IMR-90 (cell line): ENCODE measurements at regions not wholly inside any gene's neighbourhood (a gene's known extent, or its start where the extent isn't known, plus 50 kb on each side); places are given as distances from the start of the nearest gene placed in this dataset.

Source experiments
- ATAC-seq: fragments of 200-7000 bp; cut with Tn5 transposase; 2 replicates; pipeline ENCODE4 v1.9.1; 2020; ENCODE audit warnings: low read depth, mild to moderate bottlenecking, moderate library complexity
- BruUV-seq: library from RNA; stranded (reverse); fragments of 400-500 nt; replicated peaks from 2 replicates; lab custom pipeline; 2021; lab: Mats Ljungman, UMichigan
- CTCF ChIA-PET: fragments of 300-600 bp; formaldehyde crosslinking; extraction: SDS; loops from one replicate; lab custom pipeline; 2021; ENCODE audit warnings: antibody characterized with exemption; lab: Yijun Ruan, JAX
- POLR2A ChIA-PET: fragments of 300-600 bp; sonication (Branson Sonifier 250); formaldehyde crosslinking; loops from one replicate; lab custom pipeline; 2022; ENCODE audit warnings: antibody characterized with exemption; ENCODE audit not compliant: unreplicated experiment; lab: Charles Lee
- DNase-seq: peaks from one replicate; pipeline ENCODE4 v3.0.0; 2013
- H2AFZ ChIP-seq: replicated peaks from 2 replicates; pipeline ENCODE3; 2013; ENCODE audit warnings: low read length, mild to moderate bottlenecking; ENCODE audit not compliant: poor library complexity
- H2AK5ac ChIP-seq: 2 replicates; pipeline ENCODE4 v1.6.1; 2013; ENCODE audit warnings: low read depth, low read length, inconsistent platforms
- H2AK9ac ChIP-seq: replicated peaks from 2 replicates; pipeline ENCODE3; 2013; ENCODE audit warnings: mild to moderate bottlenecking, low read depth, low read length, moderate library complexity; ENCODE audit not compliant: poor library complexity
- H2BK120ac ChIP-seq: 2 replicates; pipeline ENCODE4 v1.6.1; 2013; ENCODE audit warnings: low read depth, low read length, inconsistent platforms
- H2BK15ac ChIP-seq: 3 replicates; pipeline ENCODE4 v1.6.1; 2013; ENCODE audit warnings: low read depth, low read length, inconsistent platforms
- H2BK20ac ChIP-seq: 2 replicates; pipeline ENCODE4 v1.6.1; 2013; ENCODE audit warnings: low read depth, mild to moderate bottlenecking, inconsistent platforms, low read length, moderate library complexity
- H2BK5ac ChIP-seq: 2 replicates; pipeline ENCODE4 v1.6.1; 2013; ENCODE audit warnings: mild to moderate bottlenecking, low read depth, low read length, inconsistent platforms; ENCODE audit not compliant: poor library complexity, severe bottlenecking
- H3K14ac ChIP-seq: replicated peaks from 2 replicates; pipeline ENCODE4 v1.6.1; 2013; ENCODE audit warnings: low read depth, low read length, inconsistent platforms
- H3K18ac ChIP-seq: 2 replicates; pipeline ENCODE4 v1.6.1; 2013; ENCODE audit warnings: low read depth, low read length, control low read depth
- H3K23ac ChIP-seq: 2 replicates; pipeline ENCODE4 v1.6.1; 2013; ENCODE audit warnings: low read depth, low read length, inconsistent platforms
- H3K27ac ChIP-seq: 2 replicates; pipeline ENCODE4 v1.5.1; 2013; ENCODE audit warnings: mild to moderate bottlenecking, control low read depth, low read length; ENCODE audit not compliant: insufficient read depth
- H3K27me3 ChIP-seq: 2 replicates; pipeline ENCODE4 v1.6.1; 2013; ENCODE audit warnings: low read length; ENCODE audit not compliant: control insufficient read depth, insufficient read depth
- H3K36me3 ChIP-seq: 2 replicates; pipeline ENCODE4 v1.6.1; 2013; ENCODE audit warnings: low read length, mixed read lengths; ENCODE audit not compliant: control insufficient read depth, insufficient read depth
- H3K4ac ChIP-seq: 2 replicates; pipeline ENCODE4 v1.6.1; 2013; ENCODE audit warnings: low read depth, low read length, inconsistent platforms
- H3K4me1 ChIP-seq: 2 replicates; pipeline ENCODE4 v1.6.1; 2013; ENCODE audit warnings: low read length, mixed read lengths; ENCODE audit not compliant: control insufficient read depth, insufficient read depth
- H3K4me2 ChIP-seq: 2 replicates; pipeline ENCODE4 v1.6.1; 2013; ENCODE audit warnings: low read depth, mild to moderate bottlenecking, control low read depth, low read length, moderate library complexity
- H3K4me3 ChIP-seq: 2 replicates; pipeline ENCODE4 v1.5.1; 2013; ENCODE audit warnings: low read depth, mild to moderate bottlenecking, control low read depth, low read length, moderate library complexity; ENCODE audit not compliant: insufficient read depth
- H3K56ac ChIP-seq: 2 replicates; pipeline ENCODE4 v1.6.1; 2013; ENCODE audit warnings: low read length, inconsistent platforms; ENCODE audit not compliant: insufficient read depth; ENCODE audit errors: extremely low read depth
- H3K79me1 ChIP-seq, 2 experiments: 2 replicates each; pipeline ENCODE4 v1.6.1; 2013; ENCODE audit warnings: low read length in 2 of 2, inconsistent platforms in 1 of 2, low read depth in 1 of 2
- H3K9ac ChIP-seq: 2 replicates; pipeline ENCODE4 v1.6.1; 2013; ENCODE audit warnings: low read depth, low read length, control low read depth
- H3K9me1 ChIP-seq: 2 replicates; pipeline ENCODE4 v1.6.1; 2013; ENCODE audit warnings: low read length, inconsistent platforms; ENCODE audit not compliant: insufficient read depth
- H3K9me3 ChIP-seq: 2 replicates; pipeline ENCODE4 v1.6.1; 2013; ENCODE audit warnings: low read length; ENCODE audit not compliant: control insufficient read depth, insufficient read depth
- H4K20me1 ChIP-seq: 2 replicates; pipeline ENCODE4 v1.6.1; 2013; ENCODE audit warnings: low read length, inconsistent platforms; ENCODE audit not compliant: insufficient read depth
- H4K5ac ChIP-seq: 2 replicates; pipeline ENCODE4 v1.6.1; 2013; ENCODE audit warnings: mild to moderate bottlenecking, low read depth, low read length, control low read depth
- H4K8ac ChIP-seq, 2 experiments: 2 replicates each; pipeline ENCODE4 v1.6.1; 2013; ENCODE audit warnings: low read depth in 2 of 2, low read length in 2 of 2, control low read depth in 1 of 2, inconsistent platforms in 1 of 2
- H4K91ac ChIP-seq: 2 replicates; pipeline ENCODE4 v1.6.1; 2013; ENCODE audit warnings: low read depth, low read length, inconsistent platforms; ENCODE audit not compliant: insufficient read depth
- CHD1 ChIP-seq: IDR thresholded peaks from 2 replicates; pipeline ENCODE4 v1.6.1; 2012; ENCODE audit warnings: low read depth, low read length, improper control_type of control experiment
- MAFK ChIP-seq: IDR thresholded peaks from 2 replicates; pipeline ENCODE4 v1.6.1; 2012; ENCODE audit warnings: low read depth, low read length, improper control_type of control experiment
- dilution Hi-C: fragments of 300-500 bp; cut with HindIII; formaldehyde crosslinking; loops from one replicate; pipeline ENCODE4 v1.14.3; 2018; ENCODE audit warnings: low sequenced_read_pairs; ENCODE audit not compliant: unreplicated experiment
- in situ Hi-C: fragments of 300-500 bp; cut with MboI; formaldehyde crosslinking; loops from 3 replicates; pipeline ENCODE4 v1.14.3; 2019; ENCODE audit warnings: low sequenced_read_pairs, inconsistent platforms, mixed read lengths
- intact Hi-C: fragments of 100-400 bp; cut with micrococcal nuclease; formaldehyde crosslinking; loops from 2 replicates; pipeline ENCODE4 v1.10.0; 2022

GRCh38 chr1:198015309-198015708 is 98.1 kb downstream of the LHX9 start:
- POLR2A ChIA-PET: interaction anchor here (0.8 kb wide), 1 partner anchor 13 kb away, joined by 3 read pairs; no protein-coding TSS in a partner anchor

More at GRCh38 chr1:198015309-198015708, 98.1 kb downstream of the LHX9 start:
- H3K4me2 ChIP-seq: no peak overlapping the region
- dilution Hi-C loops (no loop called here), intact Hi-C loops (loop anchor here (10.0 kb wide), 1 partner anchor 61 kb away; no protein-coding TSS in a partner anchor), in situ Hi-C loops (no loop called here)
- no peak overlapping the region for H2BK120ac ChIP-seq
- no peak overlapping the region for H3K9ac ChIP-seq
- H3K23ac ChIP-seq: no peak overlapping the region
- no peak overlapping the region for H2AK9ac ChIP-seq
- no peak overlapping the region for H3K56ac ChIP-seq
- H4K8ac ChIP-seq: no peak overlapping the region
- no peak overlapping the region for H2AK5ac ChIP-seq
- no peak overlapping the region for H3K4me3 ChIP-seq
- H3K79me1 ChIP-seq: no peaks in the 10 kb centered on the region
- TF ChIP-seq CHD1 (no peak), MAFK (peak; percentile 61)
- ATAC-seq (no peak), DNase-seq (peak; percentile 3)
- no peak overlapping the region for H3K14ac ChIP-seq
- no peak overlapping the region for H2BK20ac ChIP-seq
- H3K36me3 ChIP-seq: no peaks in the 10 kb centered on the region
- no peak overlapping the region for H2AFZ ChIP-seq
- no TSS peak for BruUV-seq
- CTCF ChIA-PET: interaction anchor here (0.7 kb wide), 1 partner anchor 10 kb away, joined by 3 read pairs; no protein-coding TSS in a partner anchor
- no peaks in the 10 kb centered on the region for H3K27me3 ChIP-seq
- no peak overlapping the region for H3K4ac ChIP-seq
- no peak overlapping the region for H2BK5ac ChIP-seq
- H3K4me1 ChIP-seq: peaks cover 2% of the 10 kb centered on the region; the same call in 1 of the 2 replicates
- H4K20me1 ChIP-seq: no peaks in the 10 kb centered on the region
- H4K5ac ChIP-seq: no peak overlapping the region
- H2BK15ac ChIP-seq: no peak overlapping the region
- H3K9me3 ChIP-seq: no peaks in the 10 kb centered on the region
- peaks cover 3% of the 10 kb centered on the region; the same call in 1 of the 2 replicates for H3K9me1 ChIP-seq
- no peak overlapping the region for H3K27ac ChIP-seq
- no peak overlapping the region for H3K18ac ChIP-seq
- H4K91ac ChIP-seq: no peak overlapping the region
